HFF-Myc (cell line): ENCODE measurements at regions not wholly inside any gene's neighbourhood (a gene's known extent, or its start where the extent isn't known, plus 50 kb on each side); places are given as distances from the start of the nearest gene placed in this dataset.

ENCODE experiments used
- DNase-seq: peaks from one replicate; pipeline ENCODE4 v3.0.0-alpha.2; 2011; ENCODE audit warnings: low read depth; ENCODE audit errors: extremely low read depth
- H3K4me3 ChIP-seq: replicated peaks from 2 replicates; pipeline ENCODE4 v1.5.1; 2011; ENCODE audit warnings: low read depth, mild to moderate bottlenecking, control low read depth, low read length
- CTCF ChIP-seq: IDR thresholded peaks from 2 replicates; pipeline ENCODE4 v1.5.1; 2012; ENCODE audit warnings: mild to moderate bottlenecking, low read depth, low read length, control low read depth; ENCODE audit errors: missing control alignments

- no peak for DNase-seq
- no peak overlapping the region for H3K4me3 ChIP-seq
- TF ChIP-seq CTCF: no peak
These were observed 988.5 kb upstream of the ADGRB3 start for GRCh38 chr6:67646550-67646949.

DNA sequence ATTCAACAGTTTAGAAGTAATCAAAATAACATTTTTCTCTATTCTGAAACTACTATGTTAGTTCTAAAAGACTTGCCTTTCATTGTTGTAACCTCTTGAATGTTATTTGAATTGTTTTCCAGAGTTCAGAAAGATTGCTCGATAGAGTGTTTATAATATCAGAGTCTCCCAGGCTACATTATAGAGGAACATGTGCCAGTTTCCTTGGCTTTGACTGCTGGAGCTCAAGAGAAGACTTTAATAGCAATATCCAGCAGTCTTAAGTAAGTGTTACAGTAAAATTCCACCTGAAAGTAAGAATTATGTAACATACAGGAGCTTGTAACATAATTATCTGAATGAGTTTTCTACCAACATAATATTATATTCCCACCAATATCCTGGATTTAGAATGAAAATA is 991.8 kb upstream of the ADGRB3 start:
- no peak for DNase-seq
- no peak overlapping the region for H3K4me3 ChIP-seq
- TF ChIP-seq CTCF: no peak

- no peak for TF ChIP-seq CTCF
- DNase-seq: no peak
- no peak overlapping the region for H3K4me3 ChIP-seq
These were observed 992.5 kb upstream of the ADGRB3 start for GRCh38 chr6:67642582-67642981.

DNA sequence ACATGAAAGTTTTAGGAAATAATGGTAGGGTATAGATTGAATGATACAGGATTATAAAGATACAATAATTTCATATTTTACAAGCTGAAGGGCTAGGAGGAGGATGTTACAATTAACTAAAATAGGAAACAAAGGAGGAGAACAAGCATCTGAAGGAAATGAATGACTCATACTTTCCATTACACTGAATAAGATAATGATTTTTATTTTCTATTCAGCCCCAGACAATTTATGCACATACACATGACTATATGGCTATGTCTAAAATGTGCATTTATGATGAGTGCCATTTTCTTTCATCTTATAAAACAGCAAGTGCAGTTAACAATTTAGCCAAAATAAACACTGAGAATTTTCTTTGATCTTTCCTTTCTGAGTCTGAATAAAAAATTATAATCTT is 994.6 kb upstream of the ADGRB3 start:
- no peak overlapping the region for H3K4me3 ChIP-seq
- no peak for TF ChIP-seq CTCF
- no peak for DNase-seq

GRCh38 chr6:67639161-67639560 is 995.9 kb upstream of the ADGRB3 start:
- DNase-seq: no peak
- no peak for TF ChIP-seq CTCF

GRCh38 chr6:67634199-67634598 is 1000.9 kb upstream of the ADGRB3 start:
- no peak for TF ChIP-seq CTCF
- DNase-seq: no peak
- no peak overlapping the region for H3K4me3 ChIP-seq

More at GRCh38 chr6:67639161-67639560, 995.9 kb upstream of the ADGRB3 start:
- no peak overlapping the region for H3K4me3 ChIP-seq

DNA sequence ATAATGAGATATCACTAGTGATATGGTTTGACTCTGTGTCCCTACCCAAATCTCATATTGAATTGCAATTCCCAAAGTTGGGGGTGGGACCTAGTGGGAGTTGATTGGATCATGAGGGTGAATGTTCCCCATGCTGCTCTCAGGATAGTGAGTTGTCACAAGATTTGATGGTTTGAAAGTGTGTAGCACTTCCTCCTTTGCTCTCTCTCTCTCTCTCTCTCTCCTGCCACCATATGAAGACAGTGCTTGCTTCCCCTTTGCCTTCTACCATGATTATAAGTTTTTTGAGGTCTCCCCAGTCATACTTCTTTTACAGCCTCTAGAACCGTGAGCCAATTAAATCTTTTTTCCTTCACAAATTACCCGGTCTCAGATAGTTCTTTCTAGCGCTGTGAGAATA is 1002.0 kb upstream of the ADGRB3 start:
- no peak for TF ChIP-seq CTCF
- H3K4me3 ChIP-seq: no peak overlapping the region
- DNase-seq: no peak
